GM19240 (cell line): ENCODE measurements at regions not wholly inside any gene's neighbourhood (a gene's known extent, or its start where the extent isn't known, plus 50 kb on each side); places are given as distances from the start of the nearest gene placed in this dataset.

ENCODE experiments used
- DNase-seq: peaks from one replicate; pipeline ENCODE4 v3.0.0; 2011; ENCODE audit warnings: low spot score; ENCODE audit not compliant: insufficient read length

DNA sequence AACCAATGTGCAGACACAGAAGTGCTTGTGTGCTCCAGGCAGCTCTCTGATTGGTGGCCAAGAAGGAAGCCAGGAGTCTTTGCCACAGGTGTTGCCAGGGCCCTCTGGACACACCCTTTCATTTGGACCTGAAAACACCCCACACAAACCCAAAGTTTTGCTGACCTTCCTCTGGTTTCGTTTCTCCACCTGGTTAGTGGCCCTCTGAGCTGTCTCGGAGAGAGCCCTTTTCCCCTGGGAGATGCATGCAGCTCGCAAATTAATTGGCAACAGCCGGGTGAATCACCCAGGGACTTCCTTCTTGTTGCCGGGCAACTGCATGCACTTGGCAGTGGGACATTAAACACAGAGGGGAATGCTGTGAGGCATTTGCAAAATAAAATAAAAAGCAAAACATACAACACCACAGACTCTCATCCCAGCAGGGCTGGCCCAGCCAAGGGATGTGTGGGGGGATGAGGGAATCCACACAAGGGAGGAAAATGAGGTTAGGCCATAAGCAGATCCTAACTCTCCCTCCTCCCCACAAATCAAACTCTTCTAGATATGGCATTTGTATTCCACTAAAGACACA is 286.6 kb downstream of the SOX9 start:
- no peak for DNase-seq

DNA sequence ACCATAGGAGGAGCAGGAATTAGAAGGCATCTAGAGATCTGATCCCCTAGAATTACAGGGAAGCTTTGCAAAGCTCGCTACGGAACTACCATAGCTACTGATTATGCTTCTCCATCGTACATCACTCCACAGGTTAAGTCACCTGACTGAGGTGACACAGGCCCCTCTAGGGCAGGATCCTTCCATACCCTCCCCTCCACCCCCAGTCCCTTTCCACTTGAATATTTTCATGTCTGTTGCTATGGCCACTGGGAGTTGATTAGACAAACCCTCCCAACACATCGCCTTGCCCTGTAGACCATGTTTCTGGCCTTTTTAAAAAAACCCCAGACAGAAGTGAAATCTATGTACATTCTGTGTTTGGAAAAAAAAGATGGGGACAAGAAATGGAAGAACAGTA is 287.1 kb downstream of the SOX9 start:
- no peak for DNase-seq

DNA sequence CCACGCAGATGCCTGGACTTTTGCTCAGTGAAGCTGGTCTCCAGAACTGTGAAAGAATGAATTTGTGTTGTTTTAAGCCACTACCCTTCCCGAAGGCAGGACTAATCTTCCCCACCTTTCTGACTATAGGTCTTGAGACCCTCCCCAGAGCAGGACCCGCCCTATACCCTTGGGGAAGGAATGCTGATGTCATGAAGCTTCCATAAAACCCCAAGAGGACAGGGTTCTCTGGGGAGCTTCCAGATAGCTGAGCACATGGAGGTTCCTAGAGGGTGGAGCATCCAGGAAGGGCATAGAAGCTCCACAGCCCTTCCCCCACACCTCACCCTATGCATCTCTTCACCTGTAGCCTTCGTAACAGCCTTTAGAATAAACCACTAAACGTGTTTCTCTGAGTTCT is 287.8 kb downstream of the SOX9 start:
- no peak for DNase-seq

DNA sequence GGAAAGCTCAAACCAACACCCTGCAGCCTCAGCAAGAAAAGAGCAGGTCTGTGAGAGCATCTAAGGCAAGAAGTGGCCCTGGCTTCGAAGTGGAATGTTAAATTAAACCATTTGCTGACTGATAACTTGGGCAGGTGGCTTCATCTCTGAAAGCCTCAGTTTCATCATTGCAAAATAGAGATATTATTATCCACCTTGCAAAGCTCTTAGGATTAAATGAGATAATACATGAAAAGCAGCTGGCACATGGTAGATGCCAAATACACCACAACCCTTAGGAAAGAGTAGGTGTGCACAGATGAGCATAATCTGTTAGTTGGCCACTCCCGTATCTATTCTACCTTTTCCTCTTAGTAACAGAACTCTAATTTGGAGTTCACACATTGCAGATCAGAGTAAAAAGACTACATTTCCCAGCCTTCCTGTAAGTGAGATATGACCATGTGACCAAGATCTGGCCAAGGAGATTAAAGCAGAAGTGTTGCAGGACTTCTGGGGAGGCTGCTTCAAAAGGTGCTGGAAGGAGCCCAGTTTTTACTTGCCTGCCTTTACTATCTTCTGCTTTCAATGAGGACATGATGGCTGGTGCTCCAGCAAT is 288.7 kb downstream of the SOX9 start:
- no peak for DNase-seq

DNA sequence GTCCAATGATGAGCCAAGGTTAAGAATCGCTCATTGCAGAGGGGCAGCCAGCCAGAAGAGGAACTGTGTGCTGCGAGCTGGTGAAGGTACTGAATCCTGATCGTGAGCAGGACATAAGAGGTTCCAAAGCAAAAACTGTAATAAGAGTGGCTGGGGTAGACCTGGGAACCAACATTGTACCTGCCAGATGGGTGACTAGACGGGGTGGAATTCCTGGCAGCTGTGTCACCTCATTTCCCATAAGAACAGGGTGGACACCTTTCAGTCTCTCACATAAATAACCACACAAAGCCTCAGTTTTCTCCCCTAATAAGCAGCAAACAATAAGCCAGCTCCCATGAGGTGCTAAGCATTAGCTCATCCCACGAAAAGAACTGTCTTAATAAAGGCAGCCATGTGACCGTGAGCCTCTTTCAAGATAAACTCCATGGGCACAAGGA is 290.3 kb downstream of the SOX9 start:
- no peak for DNase-seq

DNA sequence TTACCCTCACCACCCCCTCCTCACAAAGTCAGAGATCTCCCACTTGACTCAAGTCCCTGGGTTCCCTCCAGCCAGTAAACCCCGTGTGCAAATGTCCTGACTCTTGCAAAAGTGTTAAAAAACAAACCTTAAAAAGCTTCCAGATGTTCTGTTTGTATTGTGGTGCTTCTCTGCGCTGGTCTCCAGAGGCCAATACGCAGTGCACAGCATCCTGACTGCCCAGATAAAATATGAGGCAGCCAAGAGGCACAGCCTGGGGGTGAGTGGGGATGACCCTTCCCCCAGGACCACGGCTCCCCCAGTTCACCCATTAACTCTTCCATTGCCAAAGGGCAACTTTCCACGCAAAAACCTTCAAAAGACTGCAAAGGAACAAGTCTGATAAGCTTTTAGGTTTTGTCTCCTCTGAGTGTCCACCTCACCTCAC is 291.8 kb downstream of the SOX9 start:
- DNase-seq, result no peak

DNA sequence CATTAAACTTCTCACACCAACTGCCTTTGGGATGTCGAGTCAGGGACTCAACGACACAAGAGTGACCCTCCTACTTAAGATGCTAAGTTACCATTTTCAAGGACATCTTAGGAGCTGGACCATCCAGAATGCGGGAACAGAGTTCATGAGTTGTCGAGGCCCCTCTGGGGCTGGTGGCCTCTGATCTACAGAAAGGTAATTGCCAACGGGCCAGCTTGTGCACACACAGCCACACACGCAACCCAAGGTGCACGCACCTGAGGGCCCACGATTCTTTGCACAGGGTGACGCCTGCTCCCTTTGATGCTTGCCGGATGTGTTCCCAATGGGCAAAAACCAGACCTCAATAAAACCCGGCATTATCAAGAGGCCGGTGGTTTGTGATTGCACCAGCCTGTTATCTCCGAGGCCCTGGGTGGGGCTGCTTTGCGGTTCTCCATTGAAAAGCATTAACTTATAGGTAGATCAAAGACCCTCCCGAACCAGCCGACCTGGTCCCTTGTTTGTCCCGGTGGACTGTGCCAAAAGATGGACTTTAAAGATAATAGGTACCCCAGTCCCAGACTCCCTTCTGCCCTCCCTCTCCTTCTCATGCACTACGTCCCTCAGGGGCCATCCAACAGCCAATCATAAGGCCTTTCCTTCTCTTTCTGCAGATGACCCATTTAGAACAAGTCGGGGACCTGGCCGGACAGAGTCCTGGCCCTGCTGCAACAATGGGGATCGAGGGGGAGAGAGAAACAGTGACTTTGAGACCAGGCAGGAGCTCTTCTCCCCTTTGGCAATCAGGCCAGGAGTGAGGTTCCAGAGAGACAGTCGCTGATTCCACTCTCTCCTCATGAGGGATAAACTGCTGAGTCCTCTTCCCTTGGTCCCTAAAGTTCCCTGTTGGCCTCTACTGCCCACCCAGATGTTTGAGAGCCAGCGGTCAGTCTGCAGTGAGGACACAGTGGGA is 292.5 kb downstream of the SOX9 start:
- no peak for DNase-seq

DNA sequence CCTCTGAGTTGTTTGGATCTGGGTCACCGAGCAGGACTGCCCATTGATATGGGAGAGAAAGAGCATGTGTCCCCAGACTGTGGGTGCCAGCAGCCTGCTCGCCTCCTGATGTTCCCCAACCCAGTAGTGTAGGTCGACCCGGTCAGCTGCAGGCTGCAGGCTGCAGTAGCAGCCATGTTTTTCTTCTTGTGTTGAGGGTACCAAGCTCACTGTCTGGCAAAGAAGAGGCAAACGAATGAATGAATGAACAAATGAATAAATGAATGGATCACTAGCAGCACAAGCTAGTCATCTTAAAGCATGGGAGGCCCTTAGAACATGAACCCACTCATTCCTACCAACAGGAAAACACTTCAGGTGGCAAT is 293.2 kb downstream of the SOX9 start:
- no peak for DNase-seq

DNA sequence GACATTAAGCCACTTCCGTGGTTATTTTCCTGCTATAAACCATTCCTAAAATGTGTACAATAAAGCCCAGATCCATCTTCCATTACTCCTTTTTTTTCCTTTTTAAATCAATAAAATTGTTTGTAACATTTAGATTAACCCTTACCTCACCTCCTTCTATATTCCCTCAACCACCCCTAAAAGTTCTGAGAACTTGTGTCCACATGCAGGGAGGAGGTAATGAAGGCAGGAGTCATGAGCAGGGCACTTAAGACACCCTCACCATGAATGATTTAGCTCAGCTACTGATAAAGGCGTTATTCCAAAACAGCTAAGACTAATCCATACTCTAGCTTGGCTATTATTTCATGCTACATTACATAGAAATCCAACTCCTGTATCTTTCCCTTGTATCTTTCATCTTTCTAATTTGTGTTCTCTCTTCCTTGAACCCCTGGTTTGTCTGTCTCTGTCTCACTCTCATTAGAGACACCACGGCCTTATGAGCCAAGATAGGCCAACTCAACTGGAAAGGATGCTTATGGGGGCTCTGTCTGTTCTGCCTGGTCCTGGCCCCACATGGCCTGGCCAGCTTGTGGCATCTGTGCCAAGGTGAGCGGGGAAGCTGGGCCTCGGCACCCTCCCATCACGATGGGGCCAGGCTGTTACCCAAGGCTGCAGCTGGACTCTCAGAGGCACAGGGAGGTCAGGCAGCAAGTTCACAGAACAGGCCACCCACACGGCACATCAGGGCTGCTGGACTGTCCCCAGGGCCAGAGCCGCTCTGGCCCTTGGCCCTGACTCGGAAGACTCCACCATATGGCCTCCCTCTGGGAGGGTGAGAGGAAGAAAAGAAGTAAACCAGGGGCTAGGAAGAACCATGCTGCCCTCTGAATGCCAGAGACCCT is 294.4 kb downstream of the SOX9 start:
- DNase-seq, result no peak

DNA sequence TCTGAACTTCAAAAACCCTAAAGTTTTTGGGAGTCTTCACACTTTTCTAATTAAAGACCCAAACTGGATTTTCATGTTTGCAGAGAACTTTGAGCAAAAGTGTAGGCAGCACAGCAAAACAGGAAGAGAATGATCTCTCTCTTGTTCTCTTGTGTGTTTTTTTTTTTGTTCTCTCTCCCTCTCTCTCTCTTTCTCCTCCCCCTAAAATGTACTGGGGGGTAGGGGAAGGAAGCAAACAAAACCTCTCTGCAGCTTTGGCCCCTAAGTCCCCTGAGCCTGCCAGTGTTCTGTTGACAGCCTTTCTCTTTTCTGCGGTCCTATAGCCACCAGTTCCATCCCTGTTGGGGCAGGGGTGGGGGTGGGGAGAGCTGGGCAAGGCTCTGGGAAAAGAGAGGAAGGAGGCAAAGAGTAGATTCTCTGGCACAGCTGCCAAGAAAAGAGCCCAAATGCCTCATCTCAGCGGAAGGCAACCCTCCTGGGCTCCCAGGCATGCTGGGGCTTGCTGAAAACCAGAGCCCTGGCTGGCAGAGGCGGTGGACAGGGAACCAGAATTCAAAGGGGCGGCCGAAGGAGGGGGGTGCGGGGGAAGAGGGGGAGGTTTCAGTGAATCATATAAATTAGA is 295.3 kb downstream of the SOX9 start:
- no peak for DNase-seq

DNA sequence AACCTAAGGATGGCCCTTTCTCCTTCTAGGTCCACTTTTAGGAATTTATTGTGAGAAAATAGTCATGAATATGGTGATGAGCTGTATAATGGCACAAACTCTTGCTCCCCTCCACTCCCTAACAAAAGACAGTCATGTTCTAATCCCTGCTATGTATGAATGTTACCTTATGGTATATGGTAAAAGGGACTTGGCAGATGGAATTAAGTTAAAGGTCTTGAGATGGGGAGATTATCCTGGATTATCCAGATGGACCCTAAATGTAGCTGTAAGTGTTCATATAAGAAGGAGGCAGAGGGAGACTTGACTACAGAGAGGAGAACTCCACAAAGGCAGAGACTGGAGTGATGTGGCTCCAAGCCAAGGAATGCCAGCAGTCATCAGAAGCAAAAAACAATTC is 296.1 kb downstream of the SOX9 start:
- DNase-seq, result no peak

DNA sequence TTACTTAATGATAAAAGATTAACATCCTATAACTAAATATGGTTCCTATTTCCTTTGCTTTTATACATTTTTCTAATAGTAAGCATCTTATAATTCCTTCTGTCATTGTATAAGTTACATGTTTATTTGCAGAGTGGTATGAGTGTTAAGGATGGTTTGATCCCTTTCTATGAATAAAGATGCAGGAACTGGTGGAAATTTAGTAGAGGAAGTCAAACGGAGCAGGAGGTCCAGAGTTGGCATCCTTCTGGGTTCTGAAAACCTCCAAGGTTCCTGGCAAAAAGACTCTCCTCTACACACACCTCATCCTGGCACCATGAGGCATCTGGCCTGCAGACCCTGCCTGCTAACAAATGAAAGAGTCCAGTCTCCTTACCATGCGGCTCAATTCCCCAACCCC is 296.8 kb downstream of the SOX9 start:
- no peak for DNase-seq

DNA sequence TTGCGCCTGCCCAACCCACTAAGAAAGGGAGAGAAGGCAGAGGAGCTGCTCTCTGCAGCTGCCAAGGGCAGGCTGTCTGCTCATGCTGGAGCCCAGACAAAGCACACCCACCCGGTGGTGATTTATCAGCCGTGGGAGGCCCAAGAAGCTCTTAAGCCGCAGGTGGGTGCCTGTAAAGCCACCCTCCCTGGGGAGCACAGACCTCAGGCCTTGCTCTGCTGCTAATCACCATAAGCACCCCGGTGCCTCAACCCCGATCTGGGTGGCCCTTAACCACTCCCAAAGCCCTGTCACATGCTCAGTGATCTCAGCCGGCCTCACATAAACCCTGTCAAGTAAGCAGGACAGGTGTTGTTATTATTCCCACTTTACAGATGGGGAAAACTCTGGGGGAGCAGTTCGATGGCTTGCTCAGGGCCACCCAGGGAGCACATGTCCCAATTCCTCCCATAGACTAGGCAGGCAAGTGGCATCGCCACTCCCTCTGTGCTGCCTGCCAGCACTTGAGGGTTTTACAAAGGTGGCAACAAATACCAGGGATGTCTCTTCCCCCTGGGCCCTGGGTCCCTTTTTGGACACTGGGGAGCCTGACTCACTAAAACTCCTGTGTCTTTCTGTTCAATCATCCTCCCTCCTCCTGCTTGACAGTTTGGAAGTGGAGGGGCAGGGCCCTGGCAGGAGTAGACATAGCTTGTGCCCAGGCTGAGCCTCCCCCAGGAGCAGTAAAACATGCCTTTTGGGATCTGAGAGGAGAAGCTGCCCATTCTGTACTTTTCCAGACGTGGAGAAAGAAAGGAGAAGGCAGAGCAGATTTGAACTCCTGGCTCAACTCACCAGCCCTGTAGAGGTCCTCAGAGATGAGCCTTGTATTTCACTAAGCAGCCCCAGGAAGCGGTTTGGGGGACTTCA is 299.3 kb downstream of the SOX9 start:
- peak; percentile 48 for DNase-seq

DNA sequence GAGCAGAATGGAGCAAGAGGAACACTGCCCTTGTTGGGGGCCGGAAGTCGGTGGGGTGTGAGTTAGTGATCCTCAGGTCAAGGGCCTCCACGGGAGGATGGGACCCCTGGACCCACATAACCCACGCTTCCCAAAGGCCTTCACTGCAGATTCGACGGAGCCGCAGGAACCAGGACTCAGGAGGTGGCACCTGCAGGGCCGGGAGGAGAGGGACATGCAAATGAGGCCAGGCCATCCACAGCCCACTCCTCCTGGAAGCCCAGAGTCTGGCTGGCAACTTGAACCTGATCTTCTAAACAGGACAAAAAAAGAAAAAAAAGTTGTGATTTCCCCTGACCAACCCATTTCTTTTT is 299.9 kb downstream of the SOX9 start:
- no peak for DNase-seq

DNA sequence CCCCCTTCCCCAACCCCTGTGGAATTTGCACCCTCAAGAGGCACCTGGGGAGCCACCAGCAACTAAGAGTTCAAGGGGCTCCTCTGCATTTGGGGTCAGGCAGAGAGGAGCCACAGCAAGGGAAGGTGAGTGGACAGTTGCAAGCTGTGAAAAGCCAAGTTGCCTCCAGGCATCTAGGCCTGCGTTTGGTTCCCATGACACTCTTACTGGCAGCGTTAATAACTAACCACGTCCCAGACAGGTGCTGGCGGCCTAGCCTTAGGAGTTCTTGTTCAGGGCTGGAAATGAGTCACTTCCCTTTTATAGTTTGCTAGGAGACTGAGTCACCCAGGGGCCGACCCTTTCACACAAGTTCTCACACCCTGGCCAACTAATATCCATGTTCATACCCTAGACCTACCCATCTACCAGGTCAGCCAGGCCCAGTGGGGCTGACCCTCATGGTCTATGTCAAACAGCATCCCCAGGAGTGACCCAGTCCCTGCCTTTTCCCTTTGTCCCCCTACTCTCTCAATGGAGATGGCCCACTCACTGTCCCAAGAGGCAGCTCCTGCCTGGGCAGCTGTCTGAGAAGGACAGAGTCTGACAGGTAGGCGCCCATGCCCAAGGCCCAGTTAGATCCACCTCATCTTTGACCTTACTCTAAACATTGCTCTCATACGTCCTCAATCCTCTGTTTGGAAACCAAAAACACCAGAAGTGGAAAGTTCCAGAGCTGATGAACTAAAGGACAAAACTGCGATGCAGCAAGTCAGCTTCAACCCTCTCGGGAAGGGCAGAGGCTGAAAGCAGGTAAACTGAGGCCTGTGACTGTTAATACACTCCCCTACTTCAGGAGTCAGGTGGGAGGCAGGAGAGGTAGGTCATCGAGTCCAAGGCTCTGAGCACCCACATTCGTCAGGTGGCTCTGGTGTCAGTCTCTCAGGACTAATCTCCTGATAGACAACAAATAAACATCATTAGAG is 300.6 kb downstream of the SOX9 start:
- DNase-seq, result peak; percentile 71

DNA sequence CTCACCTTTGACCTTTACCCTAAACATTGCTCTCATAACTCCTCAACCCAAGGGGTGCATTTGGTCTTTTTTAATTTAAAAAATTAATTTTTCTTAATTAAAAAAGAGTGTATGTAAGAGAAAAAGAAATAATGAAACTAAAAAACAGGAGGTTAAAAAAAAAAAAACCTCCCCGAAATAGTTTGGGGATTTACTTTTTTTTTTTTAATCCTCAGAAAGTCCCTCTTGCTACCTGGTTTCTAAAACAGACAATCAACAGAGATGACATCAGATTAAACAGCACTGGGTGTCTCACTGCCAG is 301.3 kb downstream of the SOX9 start:
- DNase-seq, result no peak

DNA sequence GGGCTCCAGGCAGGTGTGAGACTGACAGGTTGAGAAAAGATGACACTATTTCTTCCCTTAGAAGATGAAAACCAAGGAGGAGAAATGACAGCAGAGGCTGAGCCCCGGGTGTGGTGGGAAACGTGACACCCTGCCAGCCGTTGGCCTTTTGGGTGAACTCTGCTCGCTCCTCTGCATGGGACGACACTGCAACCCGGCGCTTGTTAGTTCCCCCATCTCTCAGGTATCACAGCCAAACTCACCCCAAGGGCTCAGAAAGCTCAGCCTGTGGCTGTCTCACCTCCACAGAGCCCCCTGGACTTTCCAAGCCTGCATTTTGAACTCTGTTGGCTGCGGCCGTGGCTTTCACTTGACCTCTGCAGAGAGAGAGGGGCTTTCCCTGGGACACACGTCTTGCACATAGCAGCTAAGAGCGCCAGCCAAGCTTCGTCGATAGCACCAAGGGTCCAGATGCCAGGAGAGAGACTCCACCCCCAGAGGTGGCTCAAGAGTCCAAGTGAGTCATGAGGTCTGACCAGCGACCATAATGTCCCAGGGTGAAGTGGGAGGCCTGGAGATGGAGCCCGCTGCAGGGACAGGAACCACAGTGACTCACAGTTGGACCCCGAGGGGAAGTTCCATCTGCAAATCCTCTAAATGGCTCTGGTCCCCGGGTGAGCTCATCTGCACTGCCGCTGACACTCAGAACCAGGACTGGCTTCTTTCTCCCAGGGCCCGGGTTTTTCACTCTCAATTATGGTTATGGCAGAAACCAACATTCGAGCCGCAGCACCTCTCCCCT is 301.9 kb downstream of the SOX9 start:
- peak; percentile 40 for DNase-seq

DNA sequence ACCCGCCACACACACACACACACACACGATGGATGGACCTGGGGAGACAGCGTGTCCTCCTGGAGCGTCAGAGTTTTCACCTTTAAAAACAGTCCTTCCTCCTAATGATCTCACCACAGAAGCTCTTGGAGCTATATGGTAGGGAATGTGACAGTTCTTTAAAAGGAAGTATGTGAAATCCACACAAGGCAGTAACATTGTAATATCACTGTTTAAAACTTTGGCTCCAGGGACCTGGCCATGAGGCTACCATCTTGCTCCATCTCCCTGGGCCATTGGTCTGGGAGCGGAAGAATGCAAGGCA is 302.4 kb downstream of the SOX9 start:
- no peak for DNase-seq

DNA sequence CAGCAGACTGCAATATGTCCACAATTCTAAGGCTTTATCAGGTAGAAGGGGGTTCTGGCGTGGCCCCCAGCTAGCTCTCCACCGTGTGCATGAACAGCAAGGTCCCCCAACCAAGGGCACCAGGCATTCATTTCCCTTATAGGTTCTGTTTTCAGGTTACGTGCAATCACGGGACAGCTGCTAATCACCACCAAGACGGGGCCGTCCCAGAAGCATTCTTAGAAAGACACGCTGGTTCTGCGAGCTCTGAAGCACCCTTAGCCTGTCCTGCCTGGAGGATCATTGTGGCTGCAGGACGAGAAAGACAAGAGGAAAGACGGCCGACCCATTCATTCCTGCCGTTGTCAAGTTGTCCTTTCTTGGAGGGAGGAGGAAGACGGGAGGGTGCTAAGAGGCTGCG is 302.9 kb downstream of the SOX9 start:
- no peak for DNase-seq
